ENCODE measurements at regions not wholly inside any gene's neighbourhood (a gene's known extent, or its start where the extent isn't known, plus 50 kb on each side); places are given as distances from the start of the nearest gene placed in this dataset.

- no peak overlapping the region for H3K4me3 ChIP-seq (ENCODE audit: low read depth, low read length)
- no peak for DNase-seq (ENCODE audit: low read depth)
- TF ChIP-seq CTCF (conservative IDR thresholded peaks at IDR 0.05; ENCODE audit: low read depth, low read length): no peak
These were observed 597.1 kb upstream of the ACVR2A start for GRCh38 chr2:147247749-147248148.

GRCh38 chr2:147242445-147242844 lies 602.4 kb upstream of the ACVR2A start:
- TF ChIP-seq CTCF (conservative IDR thresholded peaks at IDR 0.05; ENCODE audit: low read depth, low read length): no peak
- H3K4me3 ChIP-seq (ENCODE audit: low read depth, low read length): no peak overlapping the region
- DNase-seq (ENCODE audit: low read depth): no peak

GRCh38 chr2:147236601-147237000 lies 608.2 kb upstream of the ACVR2A start:
- TF ChIP-seq CTCF (conservative IDR thresholded peaks at IDR 0.05; ENCODE audit: low read depth, low read length): no peak

GRCh38 chr2:147232225-147232669 lies 612.6 kb upstream of the ACVR2A start:
- no peak for TF ChIP-seq CTCF (conservative IDR thresholded peaks at IDR 0.05; ENCODE audit: low read depth, low read length)
- DNase-seq (ENCODE audit: low read depth): peak; percentile 63
- no peak overlapping the region for H3K4me3 ChIP-seq (ENCODE audit: low read depth, low read length)

More at GRCh38 chr2:147236601-147237000, 608.2 kb upstream of the ACVR2A start:
- no peak overlapping the region for H3K4me3 ChIP-seq (ENCODE audit: low read depth, low read length)
- no peak for DNase-seq (ENCODE audit: low read depth)

GRCh38 chr2:147231607-147232006 lies 613.2 kb upstream of the ACVR2A start:
- no peak for DNase-seq (ENCODE audit: low read depth)
- no peak for TF ChIP-seq CTCF (conservative IDR thresholded peaks at IDR 0.05; ENCODE audit: low read depth, low read length)
- no peak overlapping the region for H3K4me3 ChIP-seq (ENCODE audit: low read depth, low read length)

GRCh38 chr2:147231081-147231480 lies 613.7 kb upstream of the ACVR2A start:
- TF ChIP-seq CTCF (conservative IDR thresholded peaks at IDR 0.05; ENCODE audit: low read depth, low read length): no peak
- DNase-seq (ENCODE audit: low read depth): no peak
- H3K4me3 ChIP-seq (ENCODE audit: low read depth, low read length): no peak overlapping the region

GRCh38 chr2:147227313-147227712 lies 617.5 kb upstream of the ACVR2A start:
- DNase-seq (ENCODE audit: low read depth): no peak
- H3K4me3 ChIP-seq (ENCODE audit: low read depth, low read length): no peak overlapping the region
- TF ChIP-seq CTCF (conservative IDR thresholded peaks at IDR 0.05; ENCODE audit: low read depth, low read length): no peak
